ENCODE measurements at regions not wholly inside any gene's neighbourhood (a gene's known extent, or its start where the extent isn't known, plus 50 kb on each side); places are given as distances from the start of the nearest gene placed in this dataset.

DNA sequence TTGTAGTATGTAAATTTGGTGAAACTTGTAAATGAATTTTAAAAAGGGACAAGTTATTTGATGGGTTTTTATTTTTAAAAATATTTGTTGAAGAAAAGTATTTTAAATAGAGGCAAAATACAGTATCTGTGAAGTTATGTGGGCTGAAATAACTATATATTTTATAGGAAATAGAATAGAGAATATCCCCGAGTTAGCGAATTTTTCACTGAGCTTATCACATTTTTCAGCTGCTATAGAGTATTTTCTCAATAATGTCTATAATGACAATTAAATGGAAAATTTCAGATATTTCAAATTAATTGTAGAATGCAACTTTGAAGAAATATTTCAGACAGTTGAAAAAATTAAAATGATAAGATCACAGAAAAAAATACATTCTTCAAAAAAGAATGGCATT, 166.4 kb upstream of the TP63 start:
- Mint-ChIP-seq H3K27me3 (no peaks in the 10 kb centered on the region), H3K4me1 (peaks cover 3% of the 10 kb centered on the region), H3K4me3 (no peak overlapping the region), H3K36me3 (ENCODE audit: low read depth) (no peaks in the 10 kb centered on the region), H3K27ac (no peak overlapping the region), H3K9me3 (no peaks in the 10 kb centered on the region)
- DNase-seq (no peak), ATAC-seq (no peak)

DNA sequence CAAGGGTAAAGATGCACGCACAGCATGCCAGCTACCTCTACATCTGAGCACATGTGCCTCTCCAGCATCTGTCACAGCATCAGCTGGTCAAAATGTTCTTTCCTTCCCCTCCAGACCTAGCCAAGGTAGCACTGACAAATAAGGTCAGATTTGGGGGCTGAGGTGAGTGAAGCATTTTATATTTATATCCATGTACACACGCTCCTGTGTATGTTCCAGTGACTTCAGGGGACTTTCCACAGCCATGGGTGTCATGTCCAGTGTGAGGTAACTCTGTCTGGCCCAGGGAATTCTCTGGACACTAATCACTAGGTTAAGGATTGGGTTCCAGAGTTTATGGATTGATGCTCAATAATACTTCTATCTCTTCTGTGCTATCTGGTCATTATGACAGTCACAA, 165.2 kb upstream of the TP63 start:
- H3K27ac Mint-ChIP-seq, result no peak overlapping the region
- ATAC-seq (no peak), DNase-seq (no peak)
- H3K27me3 Mint-ChIP-seq, result no peaks in the 10 kb centered on the region
- H3K4me3 Mint-ChIP-seq, result no peak overlapping the region
- peaks cover 3% of the 10 kb centered on the region for H3K4me1 Mint-ChIP-seq
- H3K9me3 Mint-ChIP-seq, result no peaks in the 10 kb centered on the region
- H3K36me3 Mint-ChIP-seq (ENCODE audit: low read depth), result no peaks in the 10 kb centered on the region

DNA sequence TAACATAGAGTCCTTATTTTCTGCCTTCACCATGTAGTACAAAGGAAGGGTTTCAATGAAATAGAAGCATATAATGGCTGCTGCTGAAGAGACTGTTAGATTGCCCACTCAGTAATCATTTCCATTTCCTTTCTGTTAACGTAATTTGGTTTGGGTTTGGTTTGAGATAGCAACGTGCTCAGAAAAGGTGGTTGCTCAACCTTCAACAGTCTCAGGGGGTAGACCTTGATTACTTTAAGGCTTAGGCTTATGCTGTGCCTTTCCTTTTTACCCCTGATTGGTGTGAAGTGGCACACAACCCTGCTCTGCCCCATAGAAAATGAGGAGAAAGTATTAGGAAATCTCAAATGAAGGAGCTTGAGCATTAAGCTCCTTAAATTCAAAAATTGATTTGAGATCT, 163.7 kb upstream of the TP63 start:
- Mint-ChIP-seq H3K4me3 (no peak overlapping the region), H3K36me3 (ENCODE audit: low read depth) (no peaks in the 10 kb centered on the region), H3K4me1 (peaks cover 3% of the 10 kb centered on the region), H3K27me3 (no peaks in the 10 kb centered on the region), H3K9me3 (no peaks in the 10 kb centered on the region), H3K27ac (no peak overlapping the region)
- ATAC-seq (no peak), DNase-seq (no peak)

DNA sequence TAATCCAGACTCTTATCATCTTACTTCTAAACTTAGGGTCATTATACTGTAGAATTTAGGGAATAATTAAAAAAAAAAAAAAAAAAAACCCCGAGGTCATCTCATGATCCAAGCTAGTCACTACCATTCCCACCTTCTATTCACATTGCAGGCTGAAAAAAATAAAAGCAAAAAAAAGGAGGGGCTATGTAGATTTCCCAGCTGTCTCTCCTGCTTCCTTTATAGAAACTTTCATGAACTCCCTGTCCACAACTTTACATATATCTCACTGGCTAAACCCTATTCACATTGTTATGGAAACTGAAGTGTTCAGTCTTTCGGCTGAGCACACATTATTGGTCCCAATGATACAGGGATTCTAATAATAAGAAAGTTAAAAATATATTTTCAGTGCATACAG, 156.2 kb upstream of the TP63 start:
- Mint-ChIP-seq H3K36me3 (ENCODE audit: low read depth) (no peaks in the 10 kb centered on the region), H3K4me1 (no peaks in the 10 kb centered on the region), H3K27me3 (peaks cover 2% of the 10 kb centered on the region), H3K4me3 (no peak overlapping the region), H3K9me3 (peaks cover 5% of the 10 kb centered on the region), H3K27ac (no peak overlapping the region)
- no peak for DNase-seq
- ATAC-seq, result no peak

DNA sequence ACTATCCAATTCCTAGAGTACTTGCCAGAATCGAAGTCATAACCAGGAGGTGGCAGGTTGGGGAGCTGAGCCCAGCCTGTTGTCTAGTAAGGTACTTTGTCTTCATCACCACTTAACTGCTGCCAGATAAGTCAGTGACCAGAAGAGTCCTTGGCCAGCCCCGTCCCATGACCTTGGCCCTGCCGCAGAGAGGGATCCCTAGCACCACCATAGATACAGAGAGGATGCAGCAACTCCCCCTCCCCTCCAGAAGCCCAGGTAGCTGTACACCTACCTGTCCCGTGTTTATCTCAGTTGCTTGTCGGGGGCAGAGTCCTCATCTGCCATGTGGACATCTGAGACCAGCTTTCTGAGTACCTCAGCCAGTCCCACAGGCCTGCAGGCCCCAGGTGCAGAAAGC, 153.6 kb upstream of the TP63 start:
- DNase-seq (no peak), ATAC-seq (no peak)
- Mint-ChIP-seq H3K4me1 (no peaks in the 10 kb centered on the region), H3K4me3 (no peak overlapping the region), H3K9me3 (peaks cover 14% of the 10 kb centered on the region), H3K27me3 (peaks cover 2% of the 10 kb centered on the region), H3K36me3 (ENCODE audit: low read depth) (no peaks in the 10 kb centered on the region), H3K27ac (no peak overlapping the region)

DNA sequence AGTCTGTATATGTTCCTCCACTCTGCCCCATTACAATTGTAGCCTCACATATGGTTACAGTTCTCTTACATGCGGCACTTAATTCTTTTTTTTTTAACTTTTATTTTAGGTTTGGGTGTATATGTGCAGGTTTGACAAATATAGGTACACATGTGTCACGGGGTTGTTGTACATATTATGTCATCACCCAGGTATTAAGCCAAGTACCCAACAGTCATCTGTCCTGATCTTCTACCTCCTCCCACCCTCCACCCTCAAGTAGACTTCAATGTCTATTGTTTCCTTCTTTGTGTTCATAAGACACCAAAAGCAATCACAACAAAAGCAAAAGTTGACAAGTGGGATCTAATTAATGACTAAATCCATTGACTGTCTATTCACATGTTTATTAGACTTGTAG, 144.6 kb upstream of the TP63 start:
- no peaks in the 10 kb centered on the region for H3K36me3 Mint-ChIP-seq (ENCODE audit: low read depth)
- H3K9me3 Mint-ChIP-seq, result peaks cover 9% of the 10 kb centered on the region
- no peak for DNase-seq
- H3K4me1 Mint-ChIP-seq, result no peaks in the 10 kb centered on the region
- no peaks in the 10 kb centered on the region for H3K27me3 Mint-ChIP-seq
- H3K4me3 Mint-ChIP-seq, result no peak overlapping the region
- H3K27ac Mint-ChIP-seq, result no peak overlapping the region
- ATAC-seq, result no peak

DNA sequence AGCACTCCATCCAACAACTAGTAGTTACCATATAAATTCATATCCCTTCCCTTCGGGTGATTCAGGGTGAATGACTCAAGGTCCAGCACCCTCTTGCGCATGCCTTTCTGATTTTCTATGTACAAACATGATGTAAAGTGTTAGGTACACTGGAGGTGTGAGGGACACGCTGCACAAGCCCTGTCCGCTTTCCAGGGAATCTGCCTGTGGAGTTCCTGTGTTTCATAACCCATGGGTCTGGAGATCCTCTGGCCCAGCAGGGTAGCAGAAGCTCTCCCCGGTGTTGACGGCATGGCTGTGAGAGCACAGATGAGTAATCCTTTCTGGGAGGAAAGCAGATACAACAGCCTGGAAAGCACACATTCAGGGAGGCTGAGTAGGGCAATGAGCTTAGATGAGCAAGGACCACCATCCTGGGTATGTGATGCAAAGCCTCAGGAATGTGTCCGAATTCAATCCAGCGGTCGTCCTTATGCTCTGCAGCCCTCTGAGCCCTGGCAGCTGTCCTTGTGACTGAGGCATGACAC, 142.9 kb upstream of the TP63 start:
- no peak for ATAC-seq
- H3K27me3 Mint-ChIP-seq, result no peaks in the 10 kb centered on the region

DNA sequence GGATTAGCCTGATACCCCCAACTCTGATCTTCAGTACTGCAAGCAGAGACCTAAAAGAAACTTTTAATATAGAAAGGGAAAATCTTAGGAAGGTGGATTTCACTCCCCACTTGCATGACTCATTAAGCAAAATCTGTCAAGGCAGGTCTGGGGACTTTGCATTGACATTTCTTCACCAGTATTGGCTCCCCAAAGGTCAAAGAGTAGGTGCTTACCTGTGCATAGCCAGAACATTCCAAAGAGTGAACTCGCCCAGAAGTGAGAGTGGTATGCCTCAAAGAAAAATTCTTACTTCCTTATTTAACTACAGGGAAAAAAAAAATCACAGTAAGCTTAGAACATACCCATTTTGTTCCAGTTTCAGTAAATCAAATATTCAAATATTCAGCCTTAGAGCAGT, 140.9 kb upstream of the TP63 start:
- Mint-ChIP-seq H3K4me3 (no peak overlapping the region), H3K27me3 (no peaks in the 10 kb centered on the region)
- DNase-seq, result no peak

More for the DNA sequence above, 142.9 kb upstream of the TP63 start:
- no peaks in the 10 kb centered on the region for H3K9me3 Mint-ChIP-seq
- H3K4me3 Mint-ChIP-seq, result no peak overlapping the region
- no peaks in the 10 kb centered on the region for H3K4me1 Mint-ChIP-seq
- H3K36me3 Mint-ChIP-seq (ENCODE audit: low read depth), result no peaks in the 10 kb centered on the region
- H3K27ac Mint-ChIP-seq, result no peak overlapping the region
- DNase-seq, result no peak

DNA sequence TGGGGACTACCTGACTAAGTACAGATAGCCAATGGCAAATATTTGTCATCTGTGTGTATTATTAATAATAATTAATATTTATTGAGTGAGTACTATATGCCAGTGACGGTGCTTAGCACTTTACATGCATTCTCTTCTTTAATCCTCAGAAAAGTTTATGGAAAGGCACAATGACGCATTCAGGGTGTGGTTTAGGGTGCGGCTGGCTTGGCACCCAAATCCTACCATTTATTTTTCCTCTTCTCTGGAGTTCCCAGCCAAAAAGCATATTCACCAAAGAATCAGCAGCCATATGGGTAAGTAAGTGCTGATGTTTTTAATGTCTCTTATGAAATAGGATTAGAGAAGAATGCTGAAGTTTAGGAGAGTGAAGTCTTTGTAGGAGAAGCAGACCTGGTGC, 140.4 kb upstream of the TP63 start:
- Mint-ChIP-seq H3K36me3 (ENCODE audit: low read depth) (no peaks in the 10 kb centered on the region), H3K27ac (no peak overlapping the region), H3K27me3 (no peaks in the 10 kb centered on the region)

More for the DNA sequence above, 140.9 kb upstream of the TP63 start:
- no peaks in the 10 kb centered on the region for H3K36me3 Mint-ChIP-seq (ENCODE audit: low read depth)
- H3K4me1 Mint-ChIP-seq, result no peaks in the 10 kb centered on the region
- H3K9me3 Mint-ChIP-seq, result no peaks in the 10 kb centered on the region
- H3K27ac Mint-ChIP-seq, result no peak overlapping the region
- ATAC-seq, result no peak

DNA sequence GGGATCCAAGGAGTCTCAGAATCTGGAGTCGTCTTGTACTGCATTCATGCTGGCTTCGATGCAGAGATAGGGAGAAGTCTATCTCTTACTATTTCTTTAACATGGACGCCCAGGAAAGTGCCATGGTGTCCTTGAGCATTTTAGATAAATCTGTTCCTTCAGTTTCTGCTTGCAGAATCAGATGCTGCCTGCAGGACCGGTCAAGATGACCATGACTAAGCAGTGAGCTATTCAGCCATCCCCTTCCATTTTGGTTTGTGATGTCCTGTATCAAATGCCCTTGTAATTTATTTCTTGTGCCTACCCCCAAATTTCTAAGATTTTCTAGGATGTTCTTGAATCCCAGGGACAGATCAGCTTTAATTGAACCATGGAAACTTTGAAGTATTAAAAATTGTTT, 139.4 kb upstream of the TP63 start:
- DNase-seq, result no peak
- Mint-ChIP-seq H3K4me3 (no peak overlapping the region), H3K4me1 (no peaks in the 10 kb centered on the region), H3K9me3 (no peaks in the 10 kb centered on the region), H3K27ac (no peak overlapping the region), H3K27me3 (no peaks in the 10 kb centered on the region), H3K36me3 (ENCODE audit: low read depth) (no peaks in the 10 kb centered on the region)
- ATAC-seq, result no peak

More for the DNA sequence above, 140.4 kb upstream of the TP63 start:
- no peak overlapping the region for H3K4me3 Mint-ChIP-seq
- H3K4me1 Mint-ChIP-seq, result no peaks in the 10 kb centered on the region
- no peaks in the 10 kb centered on the region for H3K9me3 Mint-ChIP-seq
- DNase-seq (no peak), ATAC-seq (no peak)

DNA sequence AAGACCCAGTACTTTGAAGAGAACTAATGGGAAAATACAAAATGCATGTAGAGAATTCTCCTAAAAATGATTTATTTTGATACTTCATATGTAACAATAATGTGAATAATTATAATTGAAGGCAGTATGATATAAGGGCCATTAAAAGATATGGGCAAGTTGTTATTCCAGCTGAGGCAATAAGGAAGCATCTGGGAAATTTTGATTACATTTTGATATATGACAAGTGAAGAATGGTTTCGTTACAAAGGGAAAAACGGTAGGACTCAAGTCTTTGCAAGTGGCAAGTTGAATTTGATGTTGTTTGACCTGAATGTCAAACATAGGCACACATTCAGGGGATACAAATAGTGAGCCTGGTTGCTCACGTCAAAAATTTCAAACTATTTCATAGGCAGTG, 137.9 kb upstream of the TP63 start:
- H3K27ac Mint-ChIP-seq, result no peak overlapping the region
- H3K4me1 Mint-ChIP-seq, result no peaks in the 10 kb centered on the region
- H3K27me3 Mint-ChIP-seq, result no peaks in the 10 kb centered on the region
- H3K4me3 Mint-ChIP-seq, result no peak overlapping the region
- no peaks in the 10 kb centered on the region for H3K9me3 Mint-ChIP-seq
- DNase-seq (no peak), ATAC-seq (no peak)
- H3K36me3 Mint-ChIP-seq (ENCODE audit: low read depth), result no peaks in the 10 kb centered on the region

DNA sequence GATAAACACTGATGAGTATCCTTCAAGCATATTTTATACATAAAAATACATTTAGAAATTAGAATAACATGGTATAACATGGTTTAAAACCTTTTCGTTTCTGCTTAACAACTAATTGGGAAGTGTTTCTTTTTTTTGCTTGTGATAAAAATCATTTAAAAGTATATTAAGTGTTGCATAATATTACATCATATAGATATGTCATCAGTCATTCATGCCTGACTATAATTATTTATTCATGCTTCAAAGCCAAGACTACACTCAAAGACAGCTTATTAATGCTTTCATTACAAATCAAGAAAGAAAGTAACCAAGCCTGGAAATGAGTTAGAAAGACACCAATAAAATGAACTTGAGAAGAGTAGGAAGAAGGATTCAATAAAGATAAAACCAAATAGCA, 136.6 kb upstream of the TP63 start:
- no peak overlapping the region for H3K4me3 Mint-ChIP-seq
- no peaks in the 10 kb centered on the region for H3K9me3 Mint-ChIP-seq
- H3K36me3 Mint-ChIP-seq (ENCODE audit: low read depth), result no peaks in the 10 kb centered on the region
- ATAC-seq (no peak), DNase-seq (no peak)
- H3K27me3 Mint-ChIP-seq, result no peaks in the 10 kb centered on the region
- no peaks in the 10 kb centered on the region for H3K4me1 Mint-ChIP-seq
- no peak overlapping the region for H3K27ac Mint-ChIP-seq

DNA sequence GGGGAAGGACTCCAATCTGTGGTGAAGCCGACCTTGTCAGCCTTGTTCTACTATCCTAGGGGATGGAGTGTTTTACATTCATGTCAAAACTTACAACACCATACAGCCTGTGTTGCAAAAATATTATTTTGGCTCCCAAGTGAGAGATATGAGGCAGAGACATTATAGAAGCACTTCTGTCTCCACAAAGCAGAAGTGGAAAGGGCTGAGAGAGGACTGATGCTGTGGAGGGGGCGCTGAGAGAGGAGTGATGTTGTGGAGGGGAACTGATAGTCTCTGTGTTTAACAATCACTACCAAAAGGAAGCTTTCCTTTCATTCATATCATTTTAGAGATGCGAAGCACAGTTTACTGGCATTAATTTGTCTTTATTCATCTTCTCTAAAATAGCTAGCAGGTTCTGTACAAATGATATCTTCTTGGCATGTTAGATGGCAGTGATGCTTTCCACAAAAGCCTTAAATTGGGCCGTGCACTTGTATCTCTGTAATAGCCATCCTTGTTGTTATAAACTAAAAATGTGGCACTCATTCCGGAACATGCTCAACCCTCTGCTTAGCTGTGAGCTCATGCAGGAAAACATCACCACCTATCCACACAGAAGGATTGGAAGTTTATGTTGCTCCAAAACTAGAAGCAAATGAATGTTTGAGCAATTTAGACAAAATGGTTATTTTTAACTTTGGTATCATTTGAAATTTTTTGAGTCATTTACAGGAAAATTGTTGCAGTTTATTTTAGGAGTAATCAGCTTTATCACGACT, 134.6 kb upstream of the TP63 start:
- no peak for ATAC-seq

DNA sequence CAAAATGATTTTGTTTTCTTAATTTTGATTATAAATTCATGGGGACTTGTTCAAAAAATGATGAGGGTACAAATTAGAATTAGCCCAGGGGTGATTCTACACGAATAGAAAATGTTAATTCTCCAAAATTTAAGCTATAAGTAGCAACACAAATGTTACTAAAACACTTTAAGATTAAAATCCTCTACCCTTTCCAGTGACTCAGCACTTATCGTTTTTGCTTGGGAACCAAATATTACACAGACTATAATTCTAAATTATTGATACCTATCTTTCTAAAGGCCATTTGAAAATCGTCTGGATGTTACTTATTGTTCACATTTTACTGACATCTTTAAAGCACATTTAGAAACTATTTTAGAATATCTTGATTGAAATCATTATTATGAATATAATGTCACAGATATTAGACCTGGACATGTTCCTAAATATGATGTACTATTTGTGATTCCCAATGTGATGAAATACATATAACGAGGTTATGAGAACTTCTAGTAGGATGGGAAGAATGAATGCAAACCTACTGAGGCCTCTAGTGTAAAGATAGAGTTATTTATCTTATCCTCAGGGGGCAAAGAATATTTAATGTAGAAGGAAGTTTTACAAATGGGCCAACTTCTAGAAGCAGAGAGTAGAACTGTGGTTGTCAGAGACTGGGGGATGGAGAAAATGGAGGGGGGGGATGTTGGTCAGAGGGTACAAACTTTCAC, 132.0 kb upstream of the TP63 start:
- DNase-seq (no peak), ATAC-seq (no peak)
- Mint-ChIP-seq H3K4me3 (no peak overlapping the region), H3K4me1 (peaks cover 29% of the 10 kb centered on the region), H3K9me3 (peaks cover 7% of the 10 kb centered on the region), H3K36me3 (ENCODE audit: low read depth) (peaks cover 6% of the 10 kb centered on the region), H3K27ac (no peak overlapping the region), H3K27me3 (peaks cover 3% of the 10 kb centered on the region)

More for the DNA sequence above, 134.6 kb upstream of the TP63 start:
- Mint-ChIP-seq H3K4me3 (no peak overlapping the region), H3K4me1 (peaks cover 11% of the 10 kb centered on the region), H3K36me3 (ENCODE audit: low read depth) (peaks cover 6% of the 10 kb centered on the region), H3K9me3 (peaks cover 6% of the 10 kb centered on the region), H3K27ac (no peak overlapping the region), H3K27me3 (peaks cover 3% of the 10 kb centered on the region)
- no peak for DNase-seq

DNA sequence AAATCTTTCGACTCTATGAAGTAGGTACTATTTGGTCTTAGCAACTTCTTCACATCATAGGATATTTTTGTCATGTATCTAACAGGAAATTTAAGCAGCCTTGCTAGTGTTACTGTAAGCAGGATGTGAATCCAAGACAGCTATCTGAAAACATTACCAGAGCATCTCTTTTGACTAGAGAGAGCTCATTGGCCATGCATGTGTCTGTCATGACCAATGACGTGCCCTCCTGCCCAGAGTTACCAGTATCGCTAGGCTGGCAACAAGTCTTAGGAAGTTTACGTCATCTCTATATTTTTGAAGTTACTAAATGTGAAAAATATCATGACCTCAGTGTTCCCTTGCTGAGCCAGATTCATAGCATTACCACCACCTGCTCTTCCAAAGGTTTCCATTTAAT, 130.9 kb upstream of the TP63 start:
- H3K9me3 Mint-ChIP-seq, result peaks cover 7% of the 10 kb centered on the region
- no peak for DNase-seq
- no peak for ATAC-seq
- H3K27ac Mint-ChIP-seq, result no peak overlapping the region
- no peak overlapping the region for H3K4me3 Mint-ChIP-seq
- peaks cover 33% of the 10 kb centered on the region for H3K4me1 Mint-ChIP-seq
- H3K36me3 Mint-ChIP-seq (ENCODE audit: low read depth), result peaks cover 6% of the 10 kb centered on the region
- peaks cover 3% of the 10 kb centered on the region for H3K27me3 Mint-ChIP-seq
